ENCODE measurements at regions not wholly inside any gene's neighbourhood (a gene's known extent, or its start where the extent isn't known, plus 50 kb on each side); places are given as distances from the start of the nearest gene placed in this dataset.

DNA sequence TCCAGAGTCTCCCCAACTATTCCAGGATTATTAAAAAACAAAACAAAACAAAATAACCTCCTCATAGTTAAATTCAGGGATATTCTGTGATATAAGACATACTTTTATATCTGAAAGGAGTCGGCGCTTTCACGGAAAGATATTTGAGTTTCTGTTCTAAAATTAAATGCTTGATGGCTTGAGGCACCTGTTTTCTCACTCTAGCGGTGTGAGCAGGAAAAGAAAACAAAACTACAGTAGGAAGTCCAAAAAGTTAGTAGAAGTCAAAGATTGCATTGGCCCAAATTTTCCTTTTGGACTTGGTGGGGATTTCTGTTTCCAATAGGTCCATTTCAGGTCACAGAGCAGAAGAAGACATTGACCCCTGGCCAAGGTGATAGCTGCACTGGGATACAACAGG lies 716.1 kb upstream of the POT1 start:
- TF ChIP-seq, protein P1, sequence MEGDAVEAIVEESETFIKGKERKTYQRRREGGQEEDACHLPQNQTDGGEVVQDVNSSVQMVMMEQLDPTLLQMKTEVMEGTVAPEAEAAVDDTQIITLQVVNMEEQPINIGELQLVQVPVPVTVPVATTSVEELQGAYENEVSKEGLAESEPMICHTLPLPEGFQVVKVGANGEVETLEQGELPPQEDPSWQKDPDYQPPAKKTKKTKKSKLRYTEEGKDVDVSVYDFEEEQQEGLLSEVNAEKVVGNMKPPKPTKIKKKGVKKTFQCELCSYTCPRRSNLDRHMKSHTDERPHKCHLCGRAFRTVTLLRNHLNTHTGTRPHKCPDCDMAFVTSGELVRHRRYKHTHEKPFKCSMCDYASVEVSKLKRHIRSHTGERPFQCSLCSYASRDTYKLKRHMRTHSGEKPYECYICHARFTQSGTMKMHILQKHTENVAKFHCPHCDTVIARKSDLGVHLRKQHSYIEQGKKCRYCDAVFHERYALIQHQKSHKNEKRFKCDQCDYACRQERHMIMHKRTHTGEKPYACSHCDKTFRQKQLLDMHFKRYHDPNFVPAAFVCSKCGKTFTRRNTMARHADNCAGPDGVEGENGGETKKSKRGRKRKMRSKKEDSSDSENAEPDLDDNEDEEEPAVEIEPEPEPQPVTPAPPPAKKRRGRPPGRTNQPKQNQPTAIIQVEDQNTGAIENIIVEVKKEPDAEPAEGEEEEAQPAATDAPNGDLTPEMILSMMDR (conservative IDR thresholded peaks at IDR 0.05; ENCODE audit: low read depth in 2 of 2) = no peak
- TF ChIP-seq POLR2AphosphoS5 (IDR thresholded peaks at IDR 0.05; ENCODE audit: low read depth) (no peak), EZH2phosphoT487 (IDR thresholded peaks at IDR 0.05; ENCODE audit: unreplicated experiment) (no peak), EZH2 (IDR thresholded peaks at IDR 0.05; ENCODE audit: low read depth, unreplicated experiment) (no peak), JUNB (IDR thresholded peaks at IDR 0.05; ENCODE audit: unreplicated experiment) (no peak)
- TF ChIP-seq, protein P2, sequence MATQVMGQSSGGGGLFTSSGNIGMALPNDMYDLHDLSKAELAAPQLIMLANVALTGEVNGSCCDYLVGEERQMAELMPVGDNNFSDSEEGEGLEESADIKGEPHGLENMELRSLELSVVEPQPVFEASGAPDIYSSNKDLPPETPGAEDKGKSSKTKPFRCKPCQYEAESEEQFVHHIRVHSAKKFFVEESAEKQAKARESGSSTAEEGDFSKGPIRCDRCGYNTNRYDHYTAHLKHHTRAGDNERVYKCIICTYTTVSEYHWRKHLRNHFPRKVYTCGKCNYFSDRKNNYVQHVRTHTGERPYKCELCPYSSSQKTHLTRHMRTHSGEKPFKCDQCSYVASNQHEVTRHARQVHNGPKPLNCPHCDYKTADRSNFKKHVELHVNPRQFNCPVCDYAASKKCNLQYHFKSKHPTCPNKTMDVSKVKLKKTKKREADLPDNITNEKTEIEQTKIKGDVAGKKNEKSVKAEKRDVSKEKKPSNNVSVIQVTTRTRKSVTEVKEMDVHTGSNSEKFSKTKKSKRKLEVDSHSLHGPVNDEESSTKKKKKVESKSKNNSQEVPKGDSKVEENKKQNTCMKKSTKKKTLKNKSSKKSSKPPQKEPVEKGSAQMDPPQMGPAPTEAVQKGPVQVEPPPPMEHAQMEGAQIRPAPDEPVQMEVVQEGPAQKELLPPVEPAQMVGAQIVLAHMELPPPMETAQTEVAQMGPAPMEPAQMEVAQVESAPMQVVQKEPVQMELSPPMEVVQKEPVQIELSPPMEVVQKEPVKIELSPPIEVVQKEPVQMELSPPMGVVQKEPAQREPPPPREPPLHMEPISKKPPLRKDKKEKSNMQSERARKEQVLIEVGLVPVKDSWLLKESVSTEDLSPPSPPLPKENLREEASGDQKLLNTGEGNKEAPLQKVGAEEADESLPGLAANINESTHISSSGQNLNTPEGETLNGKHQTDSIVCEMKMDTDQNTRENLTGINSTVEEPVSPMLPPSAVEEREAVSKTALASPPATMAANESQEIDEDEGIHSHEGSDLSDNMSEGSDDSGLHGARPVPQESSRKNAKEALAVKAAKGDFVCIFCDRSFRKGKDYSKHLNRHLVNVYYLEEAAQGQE (IDR thresholded peaks at IDR 0.05; ENCODE audit: unreplicated experiment) = no peak

All from GM23338 (cell line).